ENCODE measurements at regions not wholly inside any gene's neighbourhood (a gene's known extent, or its start where the extent isn't known, plus 50 kb on each side); places are given as distances from the start of the nearest gene placed in this dataset.

DNA sequence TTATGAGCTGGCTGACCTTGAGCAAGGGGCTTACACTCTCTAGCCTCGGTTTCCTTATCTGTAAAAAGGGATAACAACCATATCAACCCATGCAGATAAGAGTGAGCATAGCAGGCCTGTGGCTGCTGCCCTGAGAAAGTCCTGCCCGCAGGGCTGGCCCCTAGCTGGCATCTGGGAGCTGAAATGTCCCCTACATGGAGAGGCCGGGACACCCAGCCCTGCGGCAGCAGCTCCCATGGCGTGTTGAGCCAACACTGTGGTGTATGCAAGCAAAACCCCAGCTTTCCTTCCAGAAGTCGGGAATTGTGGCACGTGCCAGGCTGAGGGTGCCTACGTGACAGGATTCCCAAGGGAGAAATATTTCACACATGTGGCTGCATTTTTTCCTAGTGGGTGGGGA, 358.9 kb downstream of the CTTN start:
- POLR2A ChIA-PET: no interaction called here
- CTCF ChIA-PET (ENCODE audit: low intra/inter-chr PET ratio, low total read pairs): no interaction called here
- in situ Hi-C loops (cut with HindIII; ENCODE audit: extremely low pct_ligation_motif_present, low pct_unique_long_range_greater_than_20kb): loop anchor here (5.0 kb wide), 1 partner anchor 290 kb away; no protein-coding TSS in a partner anchor
- Histone ChIP-seq H3K4me2 (ENCODE audit: low read depth, low read length) (no peak overlapping the region), H3K4me3 (replicated peaks in 1 of 3; ENCODE audit: insufficient read depth in 1 of 3, low read depth in 2 of 3, low read length in 3 of 3) (no peak overlapping the region), H3K4me1 (ENCODE audit: insufficient read depth, low read length) (no peaks in the 10 kb centered on the region), H3K9ac (ENCODE audit: insufficient read depth, low read depth, low read length) (no peak overlapping the region), H3K27me3 (ENCODE audit: control insufficient read depth in 1 of 2, insufficient read depth in 2 of 2, low read length in 2 of 2) (no peaks in the 10 kb centered on the region), H3K9me3 (ENCODE audit: low read length) (no peaks in the 10 kb centered on the region), H3K27ac (ENCODE audit: extremely low read length, insufficient read depth, low read length) (no peak overlapping the region), H3K79me2 (ENCODE audit: insufficient read depth, low read length) (no peaks in the 10 kb centered on the region), H3K36me3 (replicated peaks in 1 of 2; ENCODE audit: control insufficient read depth in 1 of 2, insufficient read depth in 2 of 2, low read length in 2 of 2) (peaks cover 5 to 18% of the 10 kb centered on the region in 2 experiments; a peak in 4 of 5 replicates), H2AFZ (ENCODE audit: low read length) (no peak overlapping the region), H4K20me1 (ENCODE audit: insufficient read depth, low read length) (peaks cover 20% of the 10 kb centered on the region; the same call in 1 of the 2 replicates)
- WGBS (ENCODE audit: low lambda C conversion rate): 95% methylated on average over 5 of the region's 8 CpGs
- intact Hi-C loops (cut with micrococcal nuclease; ENCODE audit: unreplicated experiment): no loop called here
- DNase-seq (ENCODE audit: low spot score) (no peak), FAIRE-seq (no peak), ATAC-seq (no peak)
- TF ChIP-seq GLI4 (CRISPR knock-in tag; IDR thresholded peaks at IDR 0.05; ENCODE audit: borderline replicate concordance): no peak
- TF ChIP-seq E2F5 (CRISPR knock-in tag; conservative IDR thresholded peaks at IDR 0.05): no peak
- TF ChIP-seq ATF1 (CRISPR knock-in tag; IDR thresholded peaks at IDR 0.05): no peak
- no TSS peak for BruUV-seq (replicated peaks)

DNA sequence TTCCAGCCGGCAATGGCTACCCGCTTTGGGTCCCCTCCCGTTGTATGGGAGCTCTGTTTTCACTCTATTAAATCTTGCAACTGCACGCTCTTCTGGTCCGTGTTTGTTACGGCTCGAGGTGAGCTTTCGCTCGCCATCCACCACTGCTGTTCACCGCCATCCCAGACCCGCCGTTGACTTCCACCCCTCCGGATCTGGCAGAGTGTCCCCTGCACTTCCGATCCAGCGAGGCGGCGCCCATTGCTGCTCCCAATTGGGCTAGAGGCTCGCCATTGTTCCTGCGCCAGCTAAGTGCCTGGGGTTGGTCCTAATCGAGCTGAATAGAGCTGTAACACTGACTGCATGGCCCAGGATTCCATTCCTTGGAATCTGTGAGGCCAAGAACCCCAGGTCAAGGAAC, 359.9 kb downstream of the CTTN start:
- Histone ChIP-seq H3K36me3 (replicated peaks in 1 of 2; ENCODE audit: control insufficient read depth in 1 of 2, insufficient read depth in 2 of 2, low read length in 2 of 2) (peaks cover 5 to 20% of the 10 kb centered on the region in 2 experiments; a peak in 4 of 5 replicates), H3K4me1 (ENCODE audit: insufficient read depth, low read length) (no peaks in the 10 kb centered on the region), H3K27me3 (ENCODE audit: control insufficient read depth in 1 of 2, insufficient read depth in 2 of 2, low read length in 2 of 2) (no peaks in the 10 kb centered on the region), H3K9me3 (ENCODE audit: low read length) (no peaks in the 10 kb centered on the region), H3K4me2 (ENCODE audit: low read depth, low read length) (no peak overlapping the region), H2AFZ (ENCODE audit: low read length) (no peak overlapping the region), H3K27ac (ENCODE audit: extremely low read length, insufficient read depth, low read length) (no peak overlapping the region), H3K9ac (ENCODE audit: insufficient read depth, low read depth, low read length) (no peak overlapping the region), H3K4me3 (replicated peaks in 1 of 3; ENCODE audit: insufficient read depth in 1 of 3, low read depth in 2 of 3, low read length in 3 of 3) (no peak overlapping the region), H3K79me2 (ENCODE audit: insufficient read depth, low read length) (no peaks in the 10 kb centered on the region), H4K20me1 (ENCODE audit: insufficient read depth, low read length) (peaks cover 20% of the 10 kb centered on the region; the same call in 1 of the 2 replicates)
- FAIRE-seq (no peak), ATAC-seq (no peak), DNase-seq (ENCODE audit: low spot score) (no peak)
- CTCF ChIA-PET (ENCODE audit: low intra/inter-chr PET ratio, low total read pairs): no interaction called here
- BruUV-seq (replicated peaks): no TSS peak
- intact Hi-C loops (cut with micrococcal nuclease; ENCODE audit: unreplicated experiment): no loop called here
- POLR2A ChIA-PET: no interaction called here
- WGBS (ENCODE audit: low lambda C conversion rate): 98% methylated on average over 19 of the region's 20 CpGs
- in situ Hi-C loops (cut with HindIII; ENCODE audit: extremely low pct_ligation_motif_present, low pct_unique_long_range_greater_than_20kb): loop anchor here (5.0 kb wide), 1 partner anchor 291 kb away; no protein-coding TSS in a partner anchor
- TF ChIP-seq TBP (CRISPR knock-in tag; IDR thresholded peaks at IDR 0.05): no peak
- TF ChIP-seq PHB2 (IDR thresholded peaks at IDR 0.05; ENCODE audit: partially characterized antibody): no peak
- TF ChIP-seq ZNF704 (CRISPR knock-in tag; IDR thresholded peaks at IDR 0.05; ENCODE audit: borderline replicate concordance): no peak
- TF ChIP-seq, protein P1, sequence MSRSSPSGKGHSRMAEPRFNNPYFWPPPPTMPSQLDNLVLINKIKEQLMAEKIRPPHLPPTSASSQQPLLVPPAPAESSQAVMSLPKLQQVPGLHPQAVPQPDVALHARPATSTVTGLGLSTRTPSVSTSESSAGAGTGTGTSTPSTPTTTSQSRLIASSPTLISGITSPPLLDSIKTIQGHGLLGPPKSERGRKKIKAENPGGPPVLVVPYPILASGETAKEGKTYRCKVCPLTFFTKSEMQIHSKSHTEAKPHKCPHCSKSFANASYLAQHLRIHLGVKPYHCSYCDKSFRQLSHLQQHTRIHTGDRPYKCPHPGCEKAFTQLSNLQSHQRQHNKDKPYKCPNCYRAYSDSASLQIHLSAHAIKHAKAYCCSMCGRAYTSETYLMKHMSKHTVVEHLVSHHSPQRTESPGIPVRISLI (CRISPR knock-in tag; IDR thresholded peaks at IDR 0.05; ENCODE audit: borderline replicate concordance): no peak
- no peak for TF ChIP-seq GABPB1 (CRISPR knock-in tag; IDR thresholded peaks at IDR 0.05)
- TF ChIP-seq, protein P2, sequence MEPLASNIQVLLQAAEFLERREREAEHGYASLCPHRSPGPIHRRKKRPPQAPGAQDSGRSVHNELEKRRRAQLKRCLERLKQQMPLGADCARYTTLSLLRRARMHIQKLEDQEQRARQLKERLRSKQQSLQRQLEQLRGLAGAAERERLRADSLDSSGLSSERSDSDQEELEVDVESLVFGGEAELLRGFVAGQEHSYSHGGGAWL (CRISPR knock-in tag; IDR thresholded peaks at IDR 0.05): no peak
- TF ChIP-seq, protein P3, sequence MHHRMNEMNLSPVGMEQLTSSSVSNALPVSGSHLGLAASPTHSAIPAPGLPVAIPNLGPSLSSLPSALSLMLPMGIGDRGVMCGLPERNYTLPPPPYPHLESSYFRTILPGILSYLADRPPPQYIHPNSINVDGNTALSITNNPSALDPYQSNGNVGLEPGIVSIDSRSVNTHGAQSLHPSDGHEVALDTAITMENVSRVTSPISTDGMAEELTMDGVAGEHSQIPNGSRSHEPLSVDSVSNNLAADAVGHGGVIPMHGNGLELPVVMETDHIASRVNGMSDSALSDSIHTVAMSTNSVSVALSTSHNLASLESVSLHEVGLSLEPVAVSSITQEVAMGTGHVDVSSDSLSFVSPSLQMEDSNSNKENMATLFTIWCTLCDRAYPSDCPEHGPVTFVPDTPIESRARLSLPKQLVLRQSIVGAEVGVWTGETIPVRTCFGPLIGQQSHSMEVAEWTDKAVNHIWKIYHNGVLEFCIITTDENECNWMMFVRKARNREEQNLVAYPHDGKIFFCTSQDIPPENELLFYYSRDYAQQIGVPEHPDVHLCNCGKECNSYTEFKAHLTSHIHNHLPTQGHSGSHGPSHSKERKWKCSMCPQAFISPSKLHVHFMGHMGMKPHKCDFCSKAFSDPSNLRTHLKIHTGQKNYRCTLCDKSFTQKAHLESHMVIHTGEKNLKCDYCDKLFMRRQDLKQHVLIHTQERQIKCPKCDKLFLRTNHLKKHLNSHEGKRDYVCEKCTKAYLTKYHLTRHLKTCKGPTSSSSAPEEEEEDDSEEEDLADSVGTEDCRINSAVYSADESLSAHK (CRISPR knock-in tag; IDR thresholded peaks at IDR 0.05; ENCODE audit: borderline replicate concordance): no peak
- TF ChIP-seq ZIK1 (CRISPR knock-in tag; IDR thresholded peaks at IDR 0.05; ENCODE audit: borderline replicate concordance, low read depth): no peak
